Omental fat pad (tissue), 3 donors: ENCODE measurements at regions not wholly inside any gene's neighbourhood (a gene's known extent, or its start where the extent isn't known, plus 50 kb on each side); places are given as distances from the start of the nearest gene placed in this dataset.

Experiments used
- ATAC-seq: fragments of 150-250 bp; one replicate; pipeline ENCODE4 v1.9.1; 2016; ENCODE audit warnings: mild to moderate bottlenecking, moderate library complexity; ENCODE audit not compliant: low FRiP score
- DNase-seq: peaks from one replicate; pipeline ENCODE4 v3.0.0-alpha.2; 2019; ENCODE audit warnings: low spot score
- CTCF ChIP-seq, 3 donors: fragments of 450-650 bp; IDR thresholded peaks; one replicate each; pipeline ENCODE4 v1.5.1; 2016 to 2017; ENCODE audit warnings: antibody characterized with exemption in 3 of 3, mild to moderate bottlenecking in 3 of 3, moderate library complexity in 2 of 3

GRCh38 chr2:158024288-158024898 is 77.3 kb upstream of the UPP2 start:
- ATAC-seq: no peak
- peak; percentile 35 for DNase-seq
- TF ChIP-seq CTCF (IDR thresholded peaks at IDR 0.05): peak in 1 of 3 donors; percentile 31

GRCh38 chr2:158022888-158023287 is 78.8 kb upstream of the UPP2 start:
- ATAC-seq (no peak), DNase-seq (no peak)
- TF ChIP-seq CTCF (IDR thresholded peaks at IDR 0.05): no peak

GRCh38 chr2:158021226-158021625 is 80.5 kb upstream of the UPP2 start:
- TF ChIP-seq CTCF (IDR thresholded peaks at IDR 0.05): no peak
- DNase-seq: no peak
- no peak for ATAC-seq

GRCh38 chr2:158015428-158016076 is 86.1 kb upstream of the UPP2 start:
- ATAC-seq: no peak
- DNase-seq: no peak

GRCh38 chr2:158013891-158014290 is 87.8 kb upstream of the UPP2 start:
- TF ChIP-seq CTCF (IDR thresholded peaks at IDR 0.05): no peak
- DNase-seq: no peak
- no peak for ATAC-seq

More at GRCh38 chr2:158015428-158016076, 86.1 kb upstream of the UPP2 start:
- no peak for TF ChIP-seq CTCF (IDR thresholded peaks at IDR 0.05)

- TF ChIP-seq CTCF (IDR thresholded peaks at IDR 0.05): no peak
- ATAC-seq (no peak), DNase-seq (no peak)
Measured at GRCh38 chr2:158011055-158011771, 90.5 kb upstream of the UPP2 start.
